ENCODE measurements at regions not wholly inside any gene's neighbourhood (a gene's known extent, or its start where the extent isn't known, plus 50 kb on each side); places are given as distances from the start of the nearest gene placed in this dataset.

GRCh38 chr13:48165063-48165462, 67.9 kb upstream of the ITM2B start:
- TF ChIP-seq CTCF (IDR thresholded peaks at IDR 0.05) (no peak), ZBTB21 (CRISPR knock-in tag; IDR thresholded peaks at IDR 0.05; ENCODE audit: borderline replicate concordance) (no peak), PRDM15 (CRISPR knock-in tag; IDR thresholded peaks at IDR 0.05) (no peak), NR2C2 (CRISPR knock-in tag; IDR thresholded peaks at IDR 0.05) (no peak), AFF4 (CRISPR knock-in tag; IDR thresholded peaks at IDR 0.05; ENCODE audit: borderline replicate concordance) (no peak), E2F1 (CRISPR knock-in tag; IDR thresholded peaks at IDR 0.05) (no peak), KAT7 (CRISPR knock-in tag; IDR thresholded peaks at IDR 0.05; ENCODE audit: borderline replicate concordance) (no peak), ESRRA (CRISPR knock-in tag; IDR thresholded peaks at IDR 0.05; ENCODE audit: borderline replicate concordance) (no peak), TP53 (CRISPR knock-in tag; IDR thresholded peaks at IDR 0.05) (no peak)
